ENCODE measurements at regions not wholly inside any gene's neighbourhood (a gene's known extent, or its start where the extent isn't known, plus 50 kb on each side); places are given as distances from the start of the nearest gene placed in this dataset.

DNA sequence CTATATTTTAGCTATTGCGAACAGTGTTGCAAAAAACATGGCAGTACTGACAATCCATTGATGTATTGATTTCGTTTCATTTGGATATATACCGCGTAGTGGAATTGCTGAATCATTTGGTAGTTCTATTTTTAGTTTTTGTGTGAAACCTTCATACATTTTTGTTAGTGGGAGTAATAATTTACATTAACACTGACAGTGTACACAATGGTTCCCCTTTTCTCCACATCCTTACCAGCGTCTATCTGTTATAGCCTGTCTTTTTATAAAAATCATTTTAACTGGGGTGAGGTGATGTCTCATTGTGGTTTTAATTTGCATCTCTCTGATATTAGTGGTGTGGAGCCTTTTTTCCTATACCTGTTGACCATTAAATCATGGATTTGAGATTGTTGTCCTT lies 392.4 kb upstream of the ALCAM start:
- DNase-seq (ENCODE audit: low read depth, low spot score), result no peak

DNA sequence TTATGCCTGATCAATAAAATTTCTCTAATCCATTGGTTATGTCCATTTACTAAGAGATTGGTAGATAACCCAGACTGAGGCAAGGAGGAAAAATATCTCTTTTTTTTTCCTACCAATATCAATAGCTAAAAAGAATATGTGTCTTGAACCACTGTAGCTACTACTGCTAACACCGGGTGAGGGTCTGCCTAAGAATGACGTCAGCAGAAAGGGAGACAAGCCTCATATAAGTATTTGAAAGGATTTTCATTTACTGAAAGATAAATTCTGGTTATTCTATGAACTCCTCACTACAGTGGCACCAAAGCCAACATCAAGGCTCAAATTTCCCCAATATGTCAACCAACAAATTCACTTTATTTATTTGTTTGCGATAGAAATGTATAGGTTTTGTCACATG lies 389.0 kb upstream of the ALCAM start:
- no peak for DNase-seq (ENCODE audit: low read depth, low spot score)

DNA sequence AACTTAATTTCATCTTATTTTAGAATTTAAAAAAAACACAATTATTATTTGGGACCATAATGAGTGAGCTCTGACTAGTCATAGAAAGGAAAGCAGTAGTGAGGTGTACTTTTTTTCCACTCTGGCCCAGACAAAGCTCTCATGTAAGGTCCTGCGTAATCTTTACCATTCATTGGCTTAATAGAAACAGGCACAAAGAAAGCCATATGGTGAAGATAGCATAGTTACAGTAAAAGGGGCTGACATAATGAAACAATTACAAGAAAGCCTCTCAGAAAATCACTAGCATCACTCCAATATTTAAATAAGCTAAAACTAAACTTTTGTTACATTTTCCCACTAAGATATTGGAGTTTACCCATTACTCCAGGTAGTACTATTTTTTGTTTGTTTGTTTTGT lies 384.6 kb upstream of the ALCAM start:
- no peak for DNase-seq (ENCODE audit: low read depth, low spot score)

DNA sequence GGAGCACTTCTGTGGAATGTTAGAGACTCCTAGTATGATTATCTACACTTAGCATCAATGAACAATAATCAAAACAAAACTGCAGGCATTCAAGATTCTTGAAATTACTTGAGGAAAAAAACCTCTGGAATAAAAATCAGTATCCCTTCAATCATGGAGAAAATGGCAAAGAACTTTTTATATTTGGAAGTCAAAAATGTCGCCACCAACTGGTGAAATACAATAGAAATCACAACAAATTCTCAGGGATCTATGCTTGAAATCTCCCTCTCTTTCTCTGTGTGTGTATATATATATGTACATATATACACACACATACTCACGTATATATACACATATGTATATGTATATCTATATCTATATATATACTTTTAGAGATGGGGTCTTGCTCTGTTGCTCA lies 378.9 kb upstream of the ALCAM start:
- DNase-seq (ENCODE audit: low read depth, low spot score), result no peak

DNA sequence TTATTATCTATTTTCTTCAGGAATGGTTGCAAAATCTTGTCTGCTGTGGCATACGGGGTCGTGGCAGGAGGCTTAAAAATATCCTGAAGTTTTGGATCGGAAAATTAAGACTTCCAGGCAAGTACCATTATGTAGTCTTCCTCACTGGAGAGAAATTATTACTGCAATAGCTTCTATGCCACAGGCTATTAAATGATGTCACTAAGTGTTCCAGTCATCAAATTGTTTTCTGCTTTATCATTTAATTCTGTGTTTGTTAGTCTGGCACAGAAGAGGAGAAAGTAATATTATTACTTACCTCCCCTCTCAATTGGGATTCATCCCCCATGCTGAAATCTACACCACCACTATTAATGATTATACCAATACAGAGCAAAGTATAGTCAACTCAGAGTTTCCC lies 378.2 kb upstream of the ALCAM start:
- no peak for DNase-seq (ENCODE audit: low read depth, low spot score)

DNA sequence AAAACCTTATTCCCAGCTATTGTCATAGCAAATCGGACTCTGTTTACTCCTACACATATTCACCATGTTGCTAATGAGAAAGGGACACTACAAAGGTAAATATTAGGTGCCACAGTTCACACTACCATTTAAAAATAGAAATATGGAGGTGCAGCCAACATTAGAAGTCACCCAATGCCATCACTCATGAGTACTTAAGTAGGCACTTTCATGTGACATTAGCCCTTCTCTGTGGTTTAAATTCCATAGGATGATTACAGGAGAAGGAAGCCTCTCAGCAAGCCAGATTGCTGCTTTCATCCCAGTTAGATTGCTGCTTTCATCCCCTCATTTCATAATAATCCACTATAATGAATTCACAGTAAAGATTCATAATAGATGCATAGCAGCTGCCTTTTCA lies 376.8 kb upstream of the ALCAM start:
- DNase-seq (ENCODE audit: low read depth, low spot score), result no peak

DNA sequence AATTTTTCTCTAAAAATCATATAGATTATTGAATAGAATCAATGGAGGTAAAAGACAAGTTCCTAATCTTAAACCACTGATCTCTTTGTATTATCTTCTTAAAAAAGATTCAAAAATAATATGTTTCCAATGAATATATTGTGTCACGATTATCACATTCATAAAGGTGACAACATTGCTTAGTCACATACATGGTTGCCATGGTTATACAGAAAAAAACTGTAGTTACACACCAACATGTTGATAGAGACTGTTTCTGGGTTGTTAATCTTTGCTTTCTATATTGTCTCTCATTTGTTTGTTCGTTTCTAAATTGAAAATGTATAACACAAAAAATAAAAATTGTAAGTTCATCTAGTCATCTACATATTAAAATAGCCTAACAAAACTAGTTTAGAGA lies 376.0 kb upstream of the ALCAM start:
- no peak for DNase-seq (ENCODE audit: low read depth, low spot score)

DNA sequence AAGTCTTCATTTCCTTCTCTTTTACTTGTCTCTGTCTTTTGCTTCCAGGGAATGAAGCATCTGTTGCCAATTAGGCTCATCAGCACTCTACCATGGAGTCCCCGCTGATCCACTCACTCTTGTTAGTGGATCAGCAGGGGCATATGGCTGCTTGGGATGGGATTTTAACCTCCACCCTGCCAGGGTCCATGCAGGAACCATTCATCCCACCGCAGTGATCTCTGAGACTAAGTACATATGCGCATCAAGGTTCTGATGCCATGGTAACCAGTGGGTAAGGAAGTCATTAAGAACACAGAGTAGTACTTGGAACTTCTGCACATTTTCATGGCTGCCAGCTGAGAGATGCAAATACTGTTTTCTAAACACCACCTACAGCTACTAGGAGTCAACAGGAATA lies 374.0 kb upstream of the ALCAM start:
- peak; percentile 12 for DNase-seq (ENCODE audit: low read depth, low spot score)

DNA sequence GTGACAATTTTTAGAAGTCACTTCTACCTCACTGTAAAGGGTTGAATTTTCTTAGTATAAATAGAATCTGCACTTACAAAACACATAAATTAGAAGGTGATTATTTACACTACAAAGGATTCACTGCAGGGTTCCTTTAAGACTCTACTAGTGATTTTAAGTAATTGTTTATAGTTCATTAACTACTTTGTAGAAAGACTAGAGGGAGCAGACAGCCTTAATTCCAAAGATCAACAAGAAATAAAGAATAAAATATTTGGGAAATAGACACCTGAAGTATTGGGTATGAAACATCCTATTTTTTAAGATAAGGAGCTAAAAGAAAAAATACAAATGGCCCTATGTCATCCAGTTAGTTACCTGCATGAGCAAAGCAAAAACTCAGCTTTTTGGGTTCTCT lies 360.5 kb upstream of the ALCAM start:
- no peak for DNase-seq (ENCODE audit: low read depth, low spot score)

DNA sequence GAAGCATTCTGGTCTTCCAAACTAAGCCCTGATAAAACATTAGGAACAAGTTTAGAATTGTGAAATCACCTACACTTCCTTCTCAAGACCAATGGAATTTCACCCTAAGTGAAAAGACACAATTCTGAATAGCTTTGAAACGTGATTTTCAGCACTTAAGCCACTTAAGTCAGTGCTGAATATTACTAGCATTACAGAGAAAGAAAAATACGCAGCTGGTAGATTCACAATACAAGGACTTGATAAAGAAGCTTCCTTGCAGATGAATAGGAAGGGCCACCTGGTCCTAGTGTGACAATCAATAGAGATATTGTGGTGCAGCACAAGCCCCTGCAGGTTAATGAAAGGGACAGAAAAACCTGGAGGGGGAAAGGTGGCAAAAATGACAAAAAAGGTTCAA lies 353.1 kb upstream of the ALCAM start:
- DNase-seq (ENCODE audit: low read depth, low spot score), result no peak

DNA sequence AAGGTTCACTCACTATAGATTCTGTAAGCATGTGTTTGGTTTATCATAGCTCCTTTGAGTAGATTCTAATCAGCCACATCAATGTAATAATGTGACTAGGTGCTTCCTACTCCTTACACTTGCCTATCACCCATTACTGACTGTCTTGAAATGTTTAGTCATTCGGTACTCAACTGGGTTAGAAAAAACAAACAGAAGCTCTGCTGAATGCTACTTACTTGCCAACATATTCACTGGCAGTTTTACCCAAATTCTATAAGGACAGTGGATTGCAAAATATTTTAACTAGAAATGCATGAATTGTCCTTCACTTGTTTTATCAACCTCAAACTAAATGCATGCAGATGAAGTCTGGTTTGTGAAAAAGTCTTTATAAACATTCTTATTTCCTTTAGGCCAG lies 352.1 kb upstream of the ALCAM start:
- DNase-seq (ENCODE audit: low read depth, low spot score), result no peak

DNA sequence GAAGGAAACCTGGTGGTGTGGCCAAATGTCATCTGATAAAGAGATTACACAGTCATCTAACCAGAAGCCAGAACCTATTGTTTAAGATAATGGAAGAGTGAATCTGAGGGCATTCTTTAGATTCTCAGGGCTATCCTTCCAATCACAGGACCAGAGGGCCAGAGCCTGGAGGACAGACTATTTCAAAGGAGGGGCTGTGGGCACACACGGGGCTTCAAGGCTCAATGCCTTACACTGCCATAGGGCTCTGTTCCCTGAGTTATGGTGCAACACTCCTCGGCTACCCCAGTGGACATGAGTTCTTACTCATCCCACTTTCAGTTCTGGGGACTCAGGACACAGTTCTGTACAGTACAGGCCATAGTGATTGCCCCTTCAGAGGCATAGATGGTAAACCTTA lies 343.9 kb upstream of the ALCAM start:
- no peak for DNase-seq (ENCODE audit: low read depth, low spot score)

DNA sequence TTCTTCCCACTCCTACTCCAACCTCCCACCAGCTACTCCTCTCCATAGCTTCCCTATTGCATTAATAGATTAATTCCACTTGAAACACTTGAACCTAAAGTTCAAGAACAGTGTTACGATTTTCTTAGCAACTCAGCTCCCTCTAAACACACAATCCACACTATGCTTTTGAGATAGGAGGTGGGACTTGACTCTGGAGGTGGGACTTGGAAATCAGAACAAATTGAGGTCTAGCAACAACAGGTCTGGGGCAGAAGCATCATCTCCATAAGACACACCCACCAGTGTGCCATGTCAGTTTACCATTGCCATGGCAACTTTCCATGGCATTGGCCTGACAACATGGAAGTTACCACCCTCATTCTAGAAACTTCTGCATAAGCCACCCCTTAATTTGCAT lies 336.5 kb upstream of the ALCAM start:
- DNase-seq (ENCODE audit: low read depth, low spot score), result no peak

DNA sequence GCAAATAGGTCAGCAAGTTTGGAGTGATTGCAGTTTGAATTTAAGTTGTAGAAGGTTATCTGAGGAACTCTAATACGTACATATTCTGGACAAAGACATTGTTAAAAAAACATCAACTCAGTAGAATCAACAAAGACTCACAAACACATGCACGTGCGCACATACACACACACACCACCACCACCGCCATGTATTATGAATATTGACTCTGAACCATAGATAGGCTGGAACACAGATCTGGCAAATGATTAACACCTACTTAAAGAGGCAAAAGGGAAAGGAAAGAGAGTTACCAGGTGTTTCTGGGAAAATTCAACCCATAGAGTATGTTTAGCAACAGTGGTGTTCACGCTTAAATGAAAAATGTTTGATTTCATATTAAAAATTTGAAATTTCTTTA lies 334.2 kb upstream of the ALCAM start:
- no peak for DNase-seq (ENCODE audit: low read depth, low spot score)

DNA sequence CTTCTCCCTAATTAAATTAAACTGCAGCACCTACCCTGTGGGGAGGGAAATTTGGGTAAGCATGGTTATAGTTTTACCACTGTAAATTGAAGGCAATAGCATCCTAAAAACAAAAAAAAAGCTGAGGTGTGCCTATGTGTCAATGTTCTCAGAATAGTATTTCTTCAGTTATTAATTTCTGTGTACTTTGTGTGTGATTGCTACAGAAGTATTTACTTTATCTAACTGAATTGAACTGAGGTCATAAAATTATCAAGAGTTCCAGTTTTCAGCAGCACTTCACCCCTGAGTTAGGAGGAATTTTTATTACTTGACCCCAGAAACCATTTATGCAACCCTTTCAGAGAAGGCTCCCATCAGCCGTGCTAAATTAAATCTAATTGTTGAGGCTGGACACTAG lies 333.6 kb upstream of the ALCAM start:
- no peak for DNase-seq (ENCODE audit: low read depth, low spot score)

DNA sequence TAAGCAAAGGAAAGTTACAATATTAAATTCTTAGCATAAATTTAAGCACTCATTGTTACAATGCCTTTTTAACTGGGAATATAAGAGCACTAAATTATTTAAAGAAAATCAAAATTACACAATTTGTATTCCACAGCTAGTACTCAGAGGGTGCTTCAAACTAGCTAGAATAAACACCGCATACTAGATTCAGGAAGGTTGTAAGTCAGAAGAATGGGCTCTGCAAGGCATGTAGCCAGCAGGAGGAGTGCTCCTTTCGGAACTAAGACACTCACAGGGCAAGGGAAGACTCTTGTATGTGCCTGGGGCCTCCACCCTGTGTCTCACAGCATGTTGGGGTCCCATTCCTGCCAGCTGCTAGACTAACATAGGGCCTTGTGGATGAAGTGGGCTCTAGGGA lies 327.7 kb upstream of the ALCAM start:
- DNase-seq (ENCODE audit: low read depth, low spot score), result no peak

DNA sequence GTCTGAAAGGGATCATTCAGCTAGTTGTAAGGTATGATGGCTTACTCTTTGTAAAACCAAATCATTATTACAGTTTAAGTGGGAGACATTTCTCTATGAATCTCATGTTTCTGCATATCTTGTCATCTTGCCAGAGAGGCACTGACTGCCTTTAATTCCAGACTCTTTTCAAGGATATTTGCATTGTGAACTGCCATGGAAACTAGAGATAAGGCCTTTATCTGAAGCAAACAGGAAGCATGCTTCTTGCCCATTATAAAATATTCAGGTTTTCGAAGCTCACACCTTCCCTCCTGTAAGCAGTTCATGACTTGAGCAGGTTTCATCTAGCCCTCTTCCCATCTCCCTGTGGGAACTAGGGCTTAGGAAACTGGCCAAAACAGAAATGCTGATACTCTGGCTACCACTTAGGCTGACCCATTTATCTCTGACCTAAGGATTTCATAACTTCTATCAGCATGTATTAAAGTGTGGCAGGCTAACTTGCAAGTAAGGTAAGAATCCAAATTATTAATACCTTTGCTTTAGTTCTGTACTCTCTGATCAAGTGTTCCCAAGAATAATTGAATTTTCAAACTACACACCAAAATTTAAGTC lies 326.6 kb upstream of the ALCAM start:
- DNase-seq (ENCODE audit: low read depth, low spot score), result no peak

DNA sequence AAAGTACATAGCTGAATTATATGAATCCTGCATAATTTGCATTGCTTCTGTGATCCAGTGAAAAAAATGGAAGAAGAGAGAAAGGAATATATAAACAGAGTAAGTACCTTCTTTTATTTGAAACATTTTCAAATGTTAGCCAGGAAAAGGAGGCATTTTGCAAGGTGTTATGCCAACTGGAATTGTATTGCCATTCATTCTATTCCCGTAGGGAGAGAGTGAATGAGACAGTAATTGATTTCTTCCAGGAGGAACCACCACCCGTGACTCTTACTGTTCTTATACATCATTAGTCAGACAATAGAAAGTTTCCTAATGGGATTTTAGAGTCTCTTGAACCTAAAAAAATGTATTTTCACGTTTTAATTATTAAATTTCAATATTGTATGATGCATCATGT lies 324.1 kb upstream of the ALCAM start:
- DNase-seq (ENCODE audit: low read depth, low spot score), result no peak

DNA sequence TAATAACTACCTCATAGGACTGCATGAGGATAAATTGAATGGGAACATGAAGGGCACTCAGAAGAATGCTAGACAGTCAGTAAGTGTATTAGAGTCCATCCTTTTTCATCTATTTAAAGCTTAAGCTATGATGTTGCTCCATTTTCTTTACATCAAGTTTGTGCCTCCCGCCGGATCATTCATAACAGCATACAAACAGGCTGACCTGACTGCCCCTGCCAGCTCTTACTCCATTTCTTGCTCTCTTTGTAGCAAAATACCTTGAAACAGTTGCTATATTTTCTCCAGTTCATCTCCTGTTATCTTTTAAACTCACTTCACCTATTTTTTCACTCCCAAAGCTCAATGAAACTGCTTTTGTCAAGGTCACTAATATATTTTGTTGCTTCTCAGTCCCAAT lies 315.6 kb upstream of the ALCAM start:
- DNase-seq (ENCODE audit: low read depth, low spot score), result no peak

DNA sequence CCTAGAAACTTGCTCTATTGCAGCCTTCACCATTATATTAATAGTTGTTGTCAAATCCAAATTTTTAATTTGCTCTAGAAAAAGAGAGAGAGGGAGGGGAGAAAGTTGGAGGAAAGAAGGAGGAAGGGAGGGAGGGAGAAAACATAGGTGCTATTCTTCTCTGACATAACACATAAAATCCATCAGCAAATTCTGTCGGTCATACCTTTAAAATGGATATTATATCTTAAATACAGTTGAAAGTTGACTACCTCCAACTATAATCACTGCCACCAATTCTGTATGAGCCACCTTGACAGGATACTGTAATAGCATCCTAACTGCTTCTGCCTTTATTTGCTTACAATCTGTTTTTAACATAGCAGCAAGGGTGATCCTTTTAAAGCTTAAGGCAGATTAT lies 314.7 kb upstream of the ALCAM start:
- DNase-seq (ENCODE audit: low read depth, low spot score), result no peak

DNA sequence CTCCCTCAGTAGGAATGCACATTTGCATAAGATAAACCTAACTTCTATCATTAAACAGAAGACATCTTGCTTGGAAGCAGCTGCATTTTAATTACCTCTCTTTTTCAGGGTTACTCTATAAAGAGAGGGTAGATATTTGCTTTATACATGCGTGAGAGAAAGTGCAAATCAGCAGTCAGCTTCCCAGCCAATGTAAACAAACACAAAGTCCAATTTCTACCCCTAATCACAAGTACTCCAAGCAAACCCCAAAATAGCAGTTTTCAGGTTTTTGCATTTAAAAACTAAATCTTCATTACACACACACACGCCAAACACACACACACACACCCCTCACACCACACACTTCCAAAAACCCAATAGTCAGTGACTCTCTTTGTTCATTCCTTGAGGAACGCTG lies 303.9 kb upstream of the ALCAM start:
- no peak for DNase-seq (ENCODE audit: low read depth, low spot score)

DNA sequence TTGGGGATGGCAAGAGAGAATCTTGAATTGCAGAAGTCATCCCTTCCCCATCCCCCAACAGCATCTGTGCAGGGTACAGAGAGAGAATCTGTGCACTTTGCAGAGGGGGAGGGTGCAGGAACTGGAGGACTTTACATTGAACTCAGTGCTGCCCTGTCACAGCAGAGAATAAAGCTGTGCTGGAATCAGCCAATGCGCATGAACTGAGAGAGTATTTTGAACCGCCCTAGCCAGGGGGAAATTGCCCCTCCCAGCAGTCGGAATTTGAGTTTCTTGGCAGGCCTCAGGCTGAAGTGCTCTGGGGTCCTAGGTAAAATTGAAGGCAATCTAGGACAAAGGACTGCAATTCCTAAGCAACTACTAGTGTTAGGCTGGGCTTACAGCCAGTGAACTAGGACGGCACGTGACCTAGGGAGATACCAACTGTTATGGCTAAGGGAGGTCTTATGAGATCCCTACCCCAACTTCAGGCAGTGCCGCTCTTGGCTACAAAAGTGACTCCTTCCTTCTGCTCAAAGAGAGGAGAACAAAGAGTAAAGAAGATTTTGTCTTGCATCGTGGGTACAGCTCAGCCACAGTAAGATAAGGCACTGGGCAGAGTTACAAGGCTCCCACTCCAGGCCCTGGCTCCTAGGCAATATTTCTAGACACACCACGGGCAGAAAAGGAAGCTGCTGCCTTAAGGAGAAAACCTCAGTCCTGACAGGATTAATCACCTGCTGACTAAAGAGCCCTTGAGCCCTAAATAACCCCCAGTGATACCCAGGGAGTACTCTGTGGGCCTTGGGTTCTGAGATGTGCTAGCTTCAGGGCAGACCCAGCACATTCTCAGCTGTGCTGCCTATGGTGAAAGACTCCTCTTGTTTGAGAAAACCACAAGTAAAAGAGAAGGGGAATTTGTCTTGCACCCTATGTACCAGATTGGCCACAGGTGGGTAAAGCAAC lies 300.5 kb upstream of the ALCAM start:
- no peak for DNase-seq (ENCODE audit: low read depth, low spot score)

DNA sequence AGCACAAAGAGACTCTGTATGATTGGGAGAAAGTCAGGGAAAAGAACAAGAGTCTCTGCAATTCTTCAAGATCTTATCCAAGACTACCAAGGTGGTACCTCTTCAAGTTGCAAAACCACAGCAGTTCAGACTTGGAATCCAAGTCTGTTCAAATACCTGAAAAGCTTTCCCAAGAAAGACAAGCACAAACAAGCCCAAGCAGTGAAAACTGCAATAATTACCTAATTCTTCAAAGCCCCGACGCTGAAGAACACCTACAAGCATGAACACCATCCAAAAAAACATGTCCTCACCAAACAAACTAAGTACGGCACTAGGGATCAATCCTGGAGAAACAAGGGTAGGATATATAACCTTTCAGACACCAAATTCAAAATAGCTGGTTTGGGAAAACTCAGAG lies 299.3 kb upstream of the ALCAM start:
- no peak for DNase-seq (ENCODE audit: low read depth, low spot score)

Measured in smooth muscle cell of the brain vasculature (primary cell).